SK-N-SH treated with all-trans-retinoic acid at 6 μM for 48 hours (cell line): ENCODE measurements at regions not wholly inside any gene's neighbourhood (a gene's known extent, or its start where the extent isn't known, plus 50 kb on each side); places are given as distances from the start of the nearest gene placed in this dataset.

Experiments
- ISL1 ChIP-seq: fragments of 250-450 bp; sonication (Bioruptor Pico); IDR thresholded peaks from 2 replicates; pipeline ENCODE4 v2.1.2; 2022; ENCODE audit warnings: mild to moderate bottlenecking, moderate library complexity
- PPARA ChIP-seq: fragments of 250-450 bp; sonication (Bioruptor Pico); IDR thresholded peaks from 2 replicates; pipeline ENCODE4 v1.5.0; 2020; ENCODE audit warnings: mild to moderate bottlenecking, borderline replicate concordance
- TCF4 ChIP-seq: fragments of 250-450 bp; sonication (Bioruptor Pico); IDR thresholded peaks from 2 replicates; pipeline ENCODE4 v1.8.0; 2021; ENCODE audit warnings: mild to moderate bottlenecking, moderate library complexity, borderline replicate concordance
- ZC3H10 ChIP-seq: fragments of 250-450 bp; sonication (Bioruptor Pico); IDR thresholded peaks from 2 replicates; pipeline ENCODE4 v1.5.1; 2021; ENCODE audit warnings: mild to moderate bottlenecking, moderate library complexity
- ZNF8 ChIP-seq: fragments of 450-650 bp; formaldehyde crosslinking; IDR thresholded peaks from 2 replicates; pipeline ENCODE4 v1.5.0; 2020; ENCODE audit warnings: mild to moderate bottlenecking, moderate library complexity

DNA sequence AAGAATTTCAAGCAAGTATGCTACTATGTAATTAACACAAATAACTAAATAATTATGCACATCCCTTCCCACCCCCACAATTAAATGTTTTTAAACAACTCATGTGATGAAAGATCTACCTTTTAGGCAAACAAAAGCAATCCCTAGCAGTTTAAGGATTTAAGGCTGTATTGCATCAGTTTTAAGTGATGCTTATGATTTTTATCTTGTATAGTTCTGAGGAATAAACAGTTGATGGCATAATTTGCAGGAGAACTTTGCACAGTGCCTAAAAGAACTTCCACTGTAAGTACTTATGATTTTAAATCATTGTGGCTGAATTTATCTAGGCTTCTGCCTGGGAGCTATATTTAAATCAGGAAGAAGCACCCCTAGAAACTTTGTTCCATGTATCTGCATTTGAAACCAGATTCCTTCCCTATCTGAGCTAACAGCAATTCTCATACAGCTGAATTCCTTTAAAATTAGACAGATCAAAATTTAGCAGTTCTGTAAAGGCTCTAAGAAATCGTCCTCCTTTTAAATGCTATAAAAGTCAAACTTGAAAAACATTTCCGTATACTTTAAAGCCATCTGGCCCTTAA, 388.6 kb downstream of the BCAT1 start:
- TF ChIP-seq ZC3H10 (CRISPR knock-in tag) (no peak), TCF4 (CRISPR knock-in tag) (no peak), ISL1 (CRISPR knock-in tag) (no peak), PPARA (CRISPR knock-in tag) (no peak), ZNF8 (CRISPR knock-in tag) (no peak)
